SK-N-SH (cell line): ENCODE measurements at regions not wholly inside any gene's neighbourhood (a gene's known extent, or its start where the extent isn't known, plus 50 kb on each side); places are given as distances from the start of the nearest gene placed in this dataset.

Source experiments
- CHD2 ChIP-seq: fragments of 150-350 bp; IDR thresholded peaks from 2 replicates; pipeline ENCODE4 v1.6.1; 2018; ENCODE audit warnings: low read length; ENCODE audit not compliant: partially characterized antibody
- CTCF ChIP-seq: fragments of 200-600 bp; sonication (generic); IDR thresholded peaks from 2 replicates; pipeline ENCODE4 v1.6.1; 2017; ENCODE audit warnings: antibody characterized with exemption, mild to moderate bottlenecking, moderate library complexity
- ELF1 ChIP-seq: IDR thresholded peaks from 2 replicates; pipeline ENCODE4 v1.4.0; 2012
- FOXM1 ChIP-seq: IDR thresholded peaks from 2 replicates; pipeline ENCODE4 v1.4.0; 2012; ENCODE audit warnings: low read depth, mild to moderate bottlenecking
- GABPA ChIP-seq: IDR thresholded peaks from 2 replicates; pipeline ENCODE4 v1.4.0; 2012; ENCODE audit warnings: low read depth, mild to moderate bottlenecking
- JUND ChIP-seq: IDR thresholded peaks from 2 replicates; pipeline ENCODE4 v1.4.0; 2012
- MAX ChIP-seq: IDR thresholded peaks from 2 replicates; pipeline ENCODE4 v1.4.0; 2012; ENCODE audit warnings: low read depth
- MXI1 ChIP-seq: IDR thresholded peaks from 2 replicates; pipeline ENCODE4 v1.6.1; 2012; ENCODE audit warnings: mild to moderate bottlenecking, low read depth, low read length, improper control_type of control experiment
- POLR2AphosphoS5 ChIP-seq: IDR thresholded peaks from 2 replicates; pipeline ENCODE4 v1.6.1; 2012; ENCODE audit warnings: low read depth, low read length
- RFX5 ChIP-seq: IDR thresholded peaks from 2 replicates; pipeline ENCODE4 v1.6.1; 2012; ENCODE audit warnings: mild to moderate bottlenecking, improper control_type of control experiment, low read length
- TAF1 ChIP-seq: IDR thresholded peaks from 2 replicates; pipeline ENCODE4 v1.6.1; 2012; ENCODE audit warnings: low read depth, mild to moderate bottlenecking, low read length, moderate library complexity, borderline replicate concordance
- YY1 ChIP-seq: IDR thresholded peaks from 2 replicates; pipeline ENCODE4 v1.4.0; 2012; ENCODE audit warnings: low read depth, mild to moderate bottlenecking
- ZBTB33 ChIP-seq: IDR thresholded peaks from 2 replicates; pipeline ENCODE4 v1.4.0; 2012; ENCODE audit warnings: low read depth, borderline replicate concordance

GRCh38 chr2:52260904-52261303 is 1229.0 kb upstream of the NRXN1 start:
- TF ChIP-seq POLR2AphosphoS5 (no peak), MXI1 (no peak), GABPA (no peak), TAF1 (no peak), CTCF (no peak), ELF1 (no peak), CHD2 (no peak), JUND (no peak), RFX5 (no peak), ZBTB33 (no peak), MAX (no peak), YY1 (no peak), FOXM1 (no peak)
